GM23338 (cell line): ENCODE measurements at regions not wholly inside any gene's neighbourhood (a gene's known extent, or its start where the extent isn't known, plus 50 kb on each side); places are given as distances from the start of the nearest gene placed in this dataset.

Experiments used
- CTCF ChIP-seq, 2 experiments: fragments of 200-600 bp in 1 of 2; sonication (generic) in 1 of 2; conservative IDR thresholded peaks; 2 replicates each; pipeline versions ENCODE4 v1.5.1 to v1.6.1; 2016 to 2017; ENCODE audit warnings: antibody characterized with exemption in 2 of 2, low read depth in 2 of 2, mild to moderate bottlenecking in 2 of 2, moderate library complexity in 1 of 2
- ZNF114 ChIP-seq: fragments of 250-450 bp; sonication (Bioruptor Pico); IDR thresholded peaks from 2 replicates; pipeline ENCODE4 v1.5.0; 2020; ENCODE audit warnings: mild to moderate bottlenecking, moderate library complexity

- TF ChIP-seq ZNF114 = no peak
- no peak for TF ChIP-seq CTCF (conservative IDR thresholded peaks at IDR 0.05; ENCODE audit: low read depth in 2 of 2)
Measured at GRCh38 chr2:180208841-180209240, 201.7 kb upstream of the CWC22 start.
